ENCODE measurements at regions not wholly inside any gene's neighbourhood (a gene's known extent, or its start where the extent isn't known, plus 50 kb on each side); places are given as distances from the start of the nearest gene placed in this dataset.

DNA sequence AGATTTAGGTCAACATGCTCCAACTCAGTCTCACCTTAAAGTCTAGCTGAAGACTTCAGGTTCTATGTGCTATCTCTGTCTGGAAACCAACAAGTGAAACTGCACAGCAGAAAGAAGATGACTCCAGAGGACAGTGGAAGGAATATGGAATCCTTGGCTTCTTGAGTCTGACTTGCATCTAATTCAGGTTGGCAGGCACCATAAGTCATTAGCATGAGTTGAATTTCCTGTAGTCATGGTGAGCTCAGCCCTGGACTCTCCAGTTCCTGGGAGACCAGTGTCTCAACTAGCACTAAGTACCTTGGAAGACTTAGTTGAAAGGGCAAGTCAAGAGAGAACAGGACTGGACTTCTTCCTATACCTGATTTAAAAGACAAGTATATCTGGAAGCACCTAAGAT lies 129.7 kb downstream of the DTWD1 start:
- no peak for ATAC-seq
- TF ChIP-seq BACH2 (CRISPR knock-in tag; IDR thresholded peaks at IDR 0.05; ENCODE audit: borderline replicate concordance) (no peak), TOX (CRISPR knock-in tag; IDR thresholded peaks at IDR 0.05; ENCODE audit: borderline replicate concordance) (no peak), SNAI2 (CRISPR knock-in tag; IDR thresholded peaks at IDR 0.05) (no peak), ZNF565 (CRISPR knock-in tag; conservative IDR thresholded peaks at IDR 0.05; ENCODE audit: low read depth) (no peak), ESRRG (CRISPR knock-in tag; IDR thresholded peaks at IDR 0.05) (no peak), GLIS3 (CRISPR knock-in tag; IDR thresholded peaks at IDR 0.05) (no peak), PPARA (CRISPR knock-in tag; IDR thresholded peaks at IDR 0.05; ENCODE audit: borderline replicate concordance) (no peak)

DNA sequence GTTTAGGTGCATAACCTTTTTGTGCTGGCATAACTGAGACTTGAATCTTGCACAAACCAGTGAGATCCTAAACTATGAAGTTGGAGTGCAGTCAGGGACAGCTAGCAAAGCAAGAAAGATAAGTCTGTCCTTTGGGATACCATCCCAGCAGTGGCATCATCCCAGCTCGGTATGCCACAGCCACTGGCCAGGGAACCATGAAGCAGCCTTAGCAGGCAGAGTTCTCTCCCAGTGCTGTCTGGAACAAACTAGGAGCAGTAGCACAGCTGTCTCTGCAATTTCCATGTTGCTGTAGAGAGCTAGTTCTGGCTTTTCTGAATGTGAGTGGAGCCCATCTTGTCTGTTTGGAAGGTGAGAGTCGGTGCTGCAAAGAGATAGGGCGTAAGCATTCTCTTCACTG lies 130.3 kb downstream of the DTWD1 start:
- ATAC-seq: no peak
- TF ChIP-seq ZNF70 (CRISPR knock-in tag; IDR thresholded peaks at IDR 0.05) (no peak), POU6F1 (CRISPR knock-in tag; IDR thresholded peaks at IDR 0.05; ENCODE audit: borderline replicate concordance, low read depth) (no peak), RARB (CRISPR knock-in tag; IDR thresholded peaks at IDR 0.05) (no peak), ZNF565 (CRISPR knock-in tag; conservative IDR thresholded peaks at IDR 0.05; ENCODE audit: low read depth) (no peak), SNAI2 (CRISPR knock-in tag; IDR thresholded peaks at IDR 0.05) (no peak), ISL1 (CRISPR knock-in tag; IDR thresholded peaks at IDR 0.05) (no peak), BACH2 (CRISPR knock-in tag; IDR thresholded peaks at IDR 0.05; ENCODE audit: borderline replicate concordance) (no peak), PPARA (CRISPR knock-in tag; IDR thresholded peaks at IDR 0.05; ENCODE audit: borderline replicate concordance) (no peak), ZFP30 (CRISPR knock-in tag; IDR thresholded peaks at IDR 0.05) (no peak), CSRNP3 (CRISPR knock-in tag; IDR thresholded peaks at IDR 0.05) (no peak), GLIS3 (CRISPR knock-in tag; IDR thresholded peaks at IDR 0.05) (no peak), ESRRG (CRISPR knock-in tag; IDR thresholded peaks at IDR 0.05) (no peak), TOX (CRISPR knock-in tag; IDR thresholded peaks at IDR 0.05; ENCODE audit: borderline replicate concordance) (no peak), ARNTL (CRISPR knock-in tag; IDR thresholded peaks at IDR 0.05; ENCODE audit: borderline replicate concordance, low read depth) (no peak), OSR1 (CRISPR knock-in tag; IDR thresholded peaks at IDR 0.05) (no peak), TCF4 (CRISPR knock-in tag; IDR thresholded peaks at IDR 0.05; ENCODE audit: borderline replicate concordance) (no peak), TSHZ2 (CRISPR knock-in tag; IDR thresholded peaks at IDR 0.05) (no peak), ZFP3 (CRISPR knock-in tag; IDR thresholded peaks at IDR 0.05) (no peak)
- TF ChIP-seq, protein P1, sequence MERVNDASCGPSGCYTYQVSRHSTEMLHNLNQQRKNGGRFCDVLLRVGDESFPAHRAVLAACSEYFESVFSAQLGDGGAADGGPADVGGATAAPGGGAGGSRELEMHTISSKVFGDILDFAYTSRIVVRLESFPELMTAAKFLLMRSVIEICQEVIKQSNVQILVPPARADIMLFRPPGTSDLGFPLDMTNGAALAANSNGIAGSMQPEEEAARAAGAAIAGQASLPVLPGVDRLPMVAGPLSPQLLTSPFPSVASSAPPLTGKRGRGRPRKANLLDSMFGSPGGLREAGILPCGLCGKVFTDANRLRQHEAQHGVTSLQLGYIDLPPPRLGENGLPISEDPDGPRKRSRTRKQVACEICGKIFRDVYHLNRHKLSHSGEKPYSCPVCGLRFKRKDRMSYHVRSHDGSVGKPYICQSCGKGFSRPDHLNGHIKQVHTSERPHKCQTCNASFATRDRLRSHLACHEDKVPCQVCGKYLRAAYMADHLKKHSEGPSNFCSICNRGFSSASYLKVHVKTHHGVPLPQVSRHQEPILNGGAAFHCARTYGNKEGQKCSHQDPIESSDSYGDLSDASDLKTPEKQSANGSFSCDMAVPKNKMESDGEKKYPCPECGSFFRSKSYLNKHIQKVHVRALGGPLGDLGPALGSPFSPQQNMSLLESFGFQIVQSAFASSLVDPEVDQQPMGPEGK (CRISPR knock-in tag; IDR thresholded peaks at IDR 0.05; ENCODE audit: borderline replicate concordance): no peak

DNA sequence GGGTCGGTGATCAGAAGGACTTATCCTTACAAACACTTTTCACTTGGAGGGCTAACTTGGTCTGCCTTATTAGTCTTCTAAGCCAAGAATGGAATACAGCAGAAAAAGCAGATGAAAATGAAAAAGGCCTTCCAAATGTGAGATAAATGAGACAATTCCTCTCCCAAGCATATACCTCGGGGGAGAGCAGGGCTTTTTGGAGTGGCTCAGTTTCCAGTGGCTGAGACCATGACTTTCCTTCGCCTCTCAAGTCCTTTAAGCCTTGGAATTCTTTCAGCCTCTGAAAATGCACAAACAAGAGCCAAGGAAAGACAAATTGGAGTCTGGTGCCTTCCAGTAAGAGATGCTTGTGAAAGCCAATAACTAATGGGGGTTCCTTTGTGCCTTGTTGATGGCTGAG lies 130.9 kb downstream of the DTWD1 start:
- no peak for ATAC-seq
- TF ChIP-seq ZFP3 (CRISPR knock-in tag; IDR thresholded peaks at IDR 0.05) (no peak), TOX (CRISPR knock-in tag; IDR thresholded peaks at IDR 0.05; ENCODE audit: borderline replicate concordance) (no peak), ZNF8 (CRISPR knock-in tag; IDR thresholded peaks at IDR 0.05) (no peak), TSHZ2 (CRISPR knock-in tag; IDR thresholded peaks at IDR 0.05) (no peak), CREB5 (CRISPR knock-in tag; IDR thresholded peaks at IDR 0.05; ENCODE audit: low read depth) (no peak), OSR1 (CRISPR knock-in tag; IDR thresholded peaks at IDR 0.05) (no peak), ZC3H10 (CRISPR knock-in tag; IDR thresholded peaks at IDR 0.05) (no peak), POU6F1 (CRISPR knock-in tag; IDR thresholded peaks at IDR 0.05; ENCODE audit: borderline replicate concordance, low read depth) (no peak), CSDC2 (CRISPR knock-in tag; IDR thresholded peaks at IDR 0.05) (no peak), TCF4 (CRISPR knock-in tag; IDR thresholded peaks at IDR 0.05; ENCODE audit: borderline replicate concordance) (no peak)
